ENCODE measurements at regions not wholly inside any gene's neighbourhood (a gene's known extent, or its start where the extent isn't known, plus 50 kb on each side); places are given as distances from the start of the nearest gene placed in this dataset.

GRCh38 chr16:54584121-54584520, 297.5 kb upstream of the IRX3 start:
- no peak for TF ChIP-seq CTCF (IDR thresholded peaks at IDR 0.05; ENCODE audit: unreplicated experiment)
- Mint-ChIP-seq H3K4me3 (ENCODE audit: low read depth, unreplicated experiment) (no peak overlapping the region), H3K27ac (ENCODE audit: unreplicated experiment) (no peak overlapping the region), H3K4me1 (ENCODE audit: low read depth, unreplicated experiment) (no peaks in the 10 kb centered on the region), H3K27me3 (ENCODE audit: unreplicated experiment) (peaks cover 20% of the 10 kb centered on the region), H3K36me3 (ENCODE audit: insufficient read depth, unreplicated experiment) (no peaks in the 10 kb centered on the region), H3K9me3 (ENCODE audit: low read depth, unreplicated experiment) (peaks cover 6% of the 10 kb centered on the region)
- intact Hi-C loops (cut with micrococcal nuclease; ENCODE audit: unreplicated experiment): no loop called here
- CTCF ChIA-PET: no interaction called here
- no TSS peak for BruUV-seq (replicated peaks)
- no peak for DNase-seq

GRCh38 chr16:54582631-54583250, 296.2 kb upstream of the IRX3 start:
- H3K36me3 Mint-ChIP-seq (ENCODE audit: insufficient read depth, unreplicated experiment): no peaks in the 10 kb centered on the region
- peaks cover 11% of the 10 kb centered on the region for H3K27me3 Mint-ChIP-seq (ENCODE audit: unreplicated experiment)
- H3K4me1 Mint-ChIP-seq (ENCODE audit: low read depth, unreplicated experiment): no peaks in the 10 kb centered on the region
- H3K27ac Mint-ChIP-seq (ENCODE audit: unreplicated experiment): no peak overlapping the region
- BruUV-seq (replicated peaks): no TSS peak
- intact Hi-C loops (cut with micrococcal nuclease; ENCODE audit: unreplicated experiment): no loop called here
- H3K4me3 Mint-ChIP-seq (ENCODE audit: low read depth, unreplicated experiment): no peak overlapping the region
- H3K9me3 Mint-ChIP-seq (ENCODE audit: low read depth, unreplicated experiment): peaks cover 3% of the 10 kb centered on the region
- TF ChIP-seq CTCF (IDR thresholded peaks at IDR 0.05; ENCODE audit: unreplicated experiment): no peak
- CTCF ChIA-PET: no interaction called here
- no peak for DNase-seq

- no peak for TF ChIP-seq CTCF (IDR thresholded peaks at IDR 0.05; ENCODE audit: unreplicated experiment)
- CTCF ChIA-PET: interaction anchor here (0.7 kb wide), 1 partner anchor 436 kb away, joined by 3 read pairs; no protein-coding TSS in a partner anchor
- H3K27me3 Mint-ChIP-seq (ENCODE audit: unreplicated experiment): peaks cover 16% of the 10 kb centered on the region
- no peak overlapping the region for H3K4me3 Mint-ChIP-seq (ENCODE audit: low read depth, unreplicated experiment)
- no peaks in the 10 kb centered on the region for H3K4me1 Mint-ChIP-seq (ENCODE audit: low read depth, unreplicated experiment)
- peaks cover 3% of the 10 kb centered on the region for H3K9me3 Mint-ChIP-seq (ENCODE audit: low read depth, unreplicated experiment)
- no TSS peak for BruUV-seq (replicated peaks)
- intact Hi-C loops (cut with micrococcal nuclease; ENCODE audit: unreplicated experiment): no loop called here
- DNase-seq: no peak
- no peak overlapping the region for H3K27ac Mint-ChIP-seq (ENCODE audit: unreplicated experiment)
- H3K36me3 Mint-ChIP-seq (ENCODE audit: insufficient read depth, unreplicated experiment): no peaks in the 10 kb centered on the region
Observed at GRCh38 chr16:54579106-54579728, 292.6 kb upstream of the IRX3 start.

- Mint-ChIP-seq H3K4me3 (ENCODE audit: low read depth, unreplicated experiment) (no peak overlapping the region), H3K27me3 (ENCODE audit: unreplicated experiment) (peaks cover 16% of the 10 kb centered on the region), H3K4me1 (ENCODE audit: low read depth, unreplicated experiment) (no peaks in the 10 kb centered on the region), H3K27ac (ENCODE audit: unreplicated experiment) (no peak overlapping the region), H3K9me3 (ENCODE audit: low read depth, unreplicated experiment) (peaks cover 3% of the 10 kb centered on the region), H3K36me3 (ENCODE audit: insufficient read depth, unreplicated experiment) (no peaks in the 10 kb centered on the region)
- CTCF ChIA-PET: no interaction called here
- no peak for TF ChIP-seq CTCF (IDR thresholded peaks at IDR 0.05; ENCODE audit: unreplicated experiment)
- no peak for DNase-seq
- BruUV-seq (replicated peaks): no TSS peak
- intact Hi-C loops (cut with micrococcal nuclease; ENCODE audit: unreplicated experiment): no loop called here
Observed at GRCh38 chr16:54577651-54578128, 291.1 kb upstream of the IRX3 start.
